ENCODE measurements at regions not wholly inside any gene's neighbourhood (a gene's known extent, or its start where the extent isn't known, plus 50 kb on each side); places are given as distances from the start of the nearest gene placed in this dataset.

GRCh38 chr13:88063741-88064140 is 392.6 kb downstream of the SLITRK5 start:
- Histone ChIP-seq H3K4me2 (no peak overlapping the region), H3K4me3 (no peak overlapping the region), H3K36me3 (ENCODE audit: insufficient read depth) (no peaks in the 10 kb centered on the region), H3K9me2 (ENCODE audit: insufficient read depth) (0 out of 2 replicates have a peak, but pooled peaks cover 9% of the 10 kb centered on the region), H3K4me1 (ENCODE audit: insufficient read depth) (no peaks in the 10 kb centered on the region), H3K27ac (ENCODE audit: low read depth) (no peak overlapping the region), H3F3A (replicated peaks; ENCODE audit: low read depth) (no peaks in the 10 kb centered on the region), H4K20me1 (replicated peaks; ENCODE audit: insufficient read depth) (no peaks in the 10 kb centered on the region), H3K27me3 (ENCODE audit: insufficient read depth) (no peaks in the 10 kb centered on the region), H3K79me2 (replicated peaks; ENCODE audit: insufficient read depth) (no peaks in the 10 kb centered on the region), H2AFZ (no peak overlapping the region)
- DNase-seq (ENCODE audit: low spot score): no peak
- Mint-ChIP-seq H3K27me3 (ENCODE audit: insufficient read depth, low read depth, poor library complexity) (no peaks in the 10 kb centered on the region), H3K4me1 (no peaks in the 10 kb centered on the region), H3K4me3 (no peak overlapping the region), H3K27ac (no peak overlapping the region), H3K36me3 (ENCODE audit: low read depth) (no peaks in the 10 kb centered on the region), H3K9me3 (no peaks in the 10 kb centered on the region)
- TF ChIP-seq CTCF (conservative IDR thresholded peaks at IDR 0.05; ENCODE audit: low read depth in 2 of 2) (no peak), ZNF462 (CRISPR knock-in tag; IDR thresholded peaks at IDR 0.05) (no peak), EZH2 (IDR thresholded peaks at IDR 0.05; ENCODE audit: low read depth, unreplicated experiment) (no peak), POLR2AphosphoS5 (IDR thresholded peaks at IDR 0.05; ENCODE audit: low read depth) (no peak), ZNF114 (CRISPR knock-in tag; IDR thresholded peaks at IDR 0.05) (no peak), EZH2phosphoT487 (IDR thresholded peaks at IDR 0.05; ENCODE audit: unreplicated experiment) (no peak), STAT1 (IDR thresholded peaks at IDR 0.05; ENCODE audit: unreplicated experiment) (no peak), REST (IDR thresholded peaks at IDR 0.05; ENCODE audit: unreplicated experiment) (no peak), CREB1 (CRISPR knock-in tag; IDR thresholded peaks at IDR 0.05; ENCODE audit: low read depth) (no peak), JUNB (IDR thresholded peaks at IDR 0.05; ENCODE audit: unreplicated experiment) (no peak), NANOG (IDR thresholded peaks at IDR 0.05; ENCODE audit: borderline replicate concordance) (no peak)
- no peak for ATAC-seq

Measured in GM23338 (cell line).